Dermis microvascular lymphatic vessel endothelial cell (primary cell): ENCODE measurements at regions not wholly inside any gene's neighbourhood (a gene's known extent, or its start where the extent isn't known, plus 50 kb on each side); places are given as distances from the start of the nearest gene placed in this dataset.

ENCODE experiments used
- DNase-seq, 2 donors: peaks; one replicate each; pipeline versions ENCODE4 v3.0.0 to v3.0.0-alpha.2; 2010; ENCODE audit warnings: low read depth in 2 of 2

GRCh38 chr4:111701102-111701501 is 444.2 kb upstream of the FAM241A start:
- no peak for DNase-seq

- no peak for DNase-seq
Observed at GRCh38 chr4:111707491-111707890, 437.8 kb upstream of the FAM241A start.

GRCh38 chr4:111712093-111712677 is 433.1 kb upstream of the FAM241A start:
- DNase-seq, result no peak

GRCh38 chr4:111713276-111713675 is 432.0 kb upstream of the FAM241A start:
- no peak for DNase-seq

- DNase-seq, result no peak
Observed at GRCh38 chr4:111717921-111718320, 427.3 kb upstream of the FAM241A start.

GRCh38 chr4:111718763-111719559 is 426.3 kb upstream of the FAM241A start:
- DNase-seq, result no peak

- DNase-seq, result no peak
Observed at GRCh38 chr4:111720866-111721265, 424.4 kb upstream of the FAM241A start.

- no peak for DNase-seq
Observed at GRCh38 chr4:111722213-111722720, 423.0 kb upstream of the FAM241A start.

- DNase-seq, result no peak
Observed at GRCh38 chr4:111736516-111736915, 408.7 kb upstream of the FAM241A start.

- DNase-seq, result no peak
Observed at GRCh38 chr4:111744847-111745246, 400.4 kb upstream of the FAM241A start.

GRCh38 chr4:111748157-111748556 is 397.1 kb upstream of the FAM241A start:
- no peak for DNase-seq

GRCh38 chr4:111754003-111754402 is 391.3 kb upstream of the FAM241A start:
- no peak for DNase-seq

GRCh38 chr4:111755571-111755970 is 389.7 kb upstream of the FAM241A start:
- no peak for DNase-seq

- DNase-seq, result no peak
Observed at GRCh38 chr4:111761531-111761930, 383.7 kb upstream of the FAM241A start.

GRCh38 chr4:111770514-111770913 is 374.7 kb upstream of the FAM241A start:
- DNase-seq, result no peak

GRCh38 chr4:111773858-111774257 is 371.4 kb upstream of the FAM241A start:
- DNase-seq, result no peak

- DNase-seq, result no peak
Observed at GRCh38 chr4:111775556-111776297, 369.5 kb upstream of the FAM241A start.

GRCh38 chr4:111776561-111776960 is 368.7 kb upstream of the FAM241A start:
- no peak for DNase-seq

- no peak for DNase-seq
Observed at GRCh38 chr4:111778543-111778942, 366.7 kb upstream of the FAM241A start.

- DNase-seq, result no peak
Observed at GRCh38 chr4:111780965-111781364, 364.3 kb upstream of the FAM241A start.

- DNase-seq, result no peak
Observed at GRCh38 chr4:111781611-111782010, 363.6 kb upstream of the FAM241A start.

GRCh38 chr4:111788099-111788498 is 357.2 kb upstream of the FAM241A start:
- DNase-seq, result no peak
